Naive thymus-derived CD4-positive, alpha-beta T cell (primary cell): ENCODE measurements at regions not wholly inside any gene's neighbourhood (a gene's known extent, or its start where the extent isn't known, plus 50 kb on each side); places are given as distances from the start of the nearest gene placed in this dataset.

ENCODE experiments used
- ATAC-seq: fragments of 150-1000 bp; cut with Tn5 transposase; 2 replicates; pipeline ENCODE4 v1.10.0; 2021; ENCODE audit warnings: mild to moderate bottlenecking, moderate library complexity
- CTCF ChIA-PET: fragments of 350-600 bp; sonication (Branson Sonifier 250); formaldehyde crosslinking; loops from one replicate; lab custom pipeline; 2021; ENCODE audit warnings: antibody characterized with exemption; lab: Charles Lee
- POLR2A ChIA-PET: fragments of 350-600 bp; sonication (Branson Sonifier 250); formaldehyde crosslinking; loops from one replicate; lab custom pipeline; 2021; ENCODE audit warnings: antibody characterized with exemption, inconsistent platforms; lab: Charles Lee
- DNase-seq, 9 donors: peaks; one replicate each; pipeline versions ENCODE4 v3.0.0 to v3.0.0-alpha.2; 2020 to 2022; ENCODE audit warnings: mixed read lengths in 1 of 9
- H3K27ac ChIP-seq: one replicate; pipeline ENCODE4 v1.7.0; 2013; ENCODE audit warnings: mild to moderate bottlenecking, low read depth, low read length, moderate library complexity
- H3K27me3 ChIP-seq, 2 donors: one replicate each; pipeline ENCODE4 v1.7.0; 2013; ENCODE audit warnings: low read length in 2 of 2, mild to moderate bottlenecking in 2 of 2, moderate library complexity in 2 of 2; ENCODE audit not compliant: control insufficient read depth in 2 of 2, insufficient read depth in 2 of 2
- H3K36me3 ChIP-seq, 3 experiments: 1 replicate in 2 of 3; 2 replicates in 1 of 3; pipeline ENCODE4 v1.7.0; 2013; ENCODE audit warnings: low read length in 3 of 3, mild to moderate bottlenecking in 3 of 3, moderate library complexity in 1 of 3; ENCODE audit not compliant: insufficient read depth in 3 of 3, control insufficient read depth in 2 of 3
- H3K4me1 ChIP-seq, 2 donors: one replicate each; pipeline ENCODE4 v1.7.0; 2013; ENCODE audit warnings: low read length in 2 of 2, mild to moderate bottlenecking in 2 of 2, moderate library complexity in 1 of 2; ENCODE audit not compliant: control insufficient read depth in 2 of 2, insufficient read depth in 2 of 2
- H3K4me3 ChIP-seq: 2 replicates; pipeline ENCODE4 v1.7.0; 2013; ENCODE audit warnings: mild to moderate bottlenecking, low read length
- H3K9me3 ChIP-seq, 3 experiments: 1 replicate in 2 of 3; 2 replicates in 1 of 3; pipeline ENCODE4 v1.7.0; 2013; ENCODE audit warnings: low read length in 3 of 3; ENCODE audit not compliant: control insufficient read depth in 2 of 3
- H3K27ac Mint-ChIP-seq, 9 donors: one replicate each; pipeline ENCODE4 v1.8.0; 2020 to 2022; ENCODE audit warnings: mixed read lengths in 9 of 9, mild to moderate bottlenecking in 8 of 9, moderate library complexity in 5 of 9, inconsistent platforms in 2 of 9
- H3K27me3 Mint-ChIP-seq, 5 donors: one replicate each; pipeline ENCODE4 v1.8.0; 2021 to 2022; ENCODE audit warnings: mixed read lengths in 5 of 5, mild to moderate bottlenecking in 1 of 5
- H3K36me3 Mint-ChIP-seq, 5 donors: one replicate each; pipeline ENCODE4 v1.8.0; 2020 to 2022; ENCODE audit warnings: mixed read lengths in 5 of 5, mild to moderate bottlenecking in 3 of 5, inconsistent platforms in 1 of 5
- H3K4me1 Mint-ChIP-seq, 7 donors: one replicate each; pipeline ENCODE4 v1.8.0; 2020 to 2022; ENCODE audit warnings: mixed read lengths in 7 of 7, mild to moderate bottlenecking in 3 of 7, inconsistent platforms in 1 of 7
- H3K4me3 Mint-ChIP-seq, 10 donors: one replicate each; pipeline ENCODE4 v1.8.0; 2020 to 2022; ENCODE audit warnings: mild to moderate bottlenecking in 10 of 10, mixed read lengths in 10 of 10, moderate library complexity in 6 of 10, inconsistent platforms in 2 of 10
- H3K9me3 Mint-ChIP-seq, 11 donors: one replicate each; pipeline ENCODE4 v1.8.0; 2020 to 2022; ENCODE audit warnings: mixed read lengths in 11 of 11, mild to moderate bottlenecking in 4 of 11, inconsistent platforms in 1 of 11, moderate library complexity in 1 of 11
- intact Hi-C, 2 donors: fragments of 100-400 bp; cut with micrococcal nuclease; formaldehyde crosslinking; loops; one replicate each; pipeline ENCODE4 v1.15.1; 2023

- CTCF ChIA-PET, result no interaction called here
- H3K27me3 Mint-ChIP-seq, result peaks cover 11 to 33% (median 17%) of the 10 kb centered on the region in 5 donors
- H3K4me1 Mint-ChIP-seq, result peaks cover 6 to 24% (median 7%) of the 10 kb centered on the region in 7 donors
- no peaks in the 10 kb centered on the region for H3K4me1 ChIP-seq
- ATAC-seq, result no peak
- intact Hi-C loops, result no loop called here
- no peak for DNase-seq
- H3K27ac Mint-ChIP-seq, result no peak overlapping the region
- H3K9me3 ChIP-seq, result no peaks in the 10 kb centered on the region
- no peaks in the 10 kb centered on the region for H3K36me3 ChIP-seq
- peaks cover 0 to 2% (median 0%) of the 10 kb centered on the region in 11 donors for H3K9me3 Mint-ChIP-seq
- POLR2A ChIA-PET, result no interaction called here
- H3K27me3 ChIP-seq, result no peaks in the 10 kb centered on the region
- H3K27ac ChIP-seq, result no peak overlapping the region
- no peak overlapping the region for H3K4me3 ChIP-seq
- no peaks in the 10 kb centered on the region for H3K36me3 Mint-ChIP-seq
- no peak overlapping the region for H3K4me3 Mint-ChIP-seq
These were observed 258.9 kb downstream of the ABHD5 start for GRCh38 chr3:43949594-43949993.

GRCh38 chr3:43950775-43951174, 260.0 kb downstream of the ABHD5 start:
- POLR2A ChIA-PET, result no interaction called here
- H3K4me1 Mint-ChIP-seq, result peaks cover 6 to 24% (median 7%) of the 10 kb centered on the region in 7 donors
- H3K27me3 Mint-ChIP-seq, result peaks cover 10 to 42% (median 19%) of the 10 kb centered on the region in 5 donors
- Histone ChIP-seq H3K4me3 (no peak overlapping the region), H3K27me3 (no peaks in the 10 kb centered on the region), H3K4me1 (no peaks in the 10 kb centered on the region), H3K27ac (no peak overlapping the region), H3K36me3 (no peaks in the 10 kb centered on the region), H3K9me3 (no peaks in the 10 kb centered on the region)
- H3K36me3 Mint-ChIP-seq, result no peaks in the 10 kb centered on the region
- no peak for ATAC-seq
- H3K4me3 Mint-ChIP-seq, result peak overlapping the region in 2 of 10 donors; percentile 10 to 14
- H3K9me3 Mint-ChIP-seq, result no peaks in the 10 kb centered on the region
- CTCF ChIA-PET, result no interaction called here
- no peak overlapping the region for H3K27ac Mint-ChIP-seq
- intact Hi-C loops, result no loop called here
- peak in 1 of 9 donors; percentile 2 for DNase-seq

GRCh38 chr3:43951813-43952212, 261.1 kb downstream of the ABHD5 start:
- ATAC-seq (no peak), DNase-seq (no peak)
- intact Hi-C loops, result no loop called here
- Mint-ChIP-seq H3K36me3 (no peaks in the 10 kb centered on the region), H3K27ac (no peak overlapping the region), H3K4me3 (no peak overlapping the region), H3K4me1 (peaks cover 6 to 24% (median 7%) of the 10 kb centered on the region in 7 donors), H3K27me3 (peaks cover 1 to 38% (median 11%) of the 10 kb centered on the region in 5 donors), H3K9me3 (no peaks in the 10 kb centered on the region)
- ChIA-PET POLR2A (no interaction called here), CTCF (no interaction called here)
- Histone ChIP-seq H3K36me3 (no peaks in the 10 kb centered on the region), H3K4me1 (no peaks in the 10 kb centered on the region), H3K4me3 (no peak overlapping the region), H3K27ac (no peak overlapping the region), H3K9me3 (no peaks in the 10 kb centered on the region), H3K27me3 (no peaks in the 10 kb centered on the region)

GRCh38 chr3:43953380-43953779, 262.6 kb downstream of the ABHD5 start:
- no peak for ATAC-seq
- intact Hi-C loops, result no loop called here

DNA sequence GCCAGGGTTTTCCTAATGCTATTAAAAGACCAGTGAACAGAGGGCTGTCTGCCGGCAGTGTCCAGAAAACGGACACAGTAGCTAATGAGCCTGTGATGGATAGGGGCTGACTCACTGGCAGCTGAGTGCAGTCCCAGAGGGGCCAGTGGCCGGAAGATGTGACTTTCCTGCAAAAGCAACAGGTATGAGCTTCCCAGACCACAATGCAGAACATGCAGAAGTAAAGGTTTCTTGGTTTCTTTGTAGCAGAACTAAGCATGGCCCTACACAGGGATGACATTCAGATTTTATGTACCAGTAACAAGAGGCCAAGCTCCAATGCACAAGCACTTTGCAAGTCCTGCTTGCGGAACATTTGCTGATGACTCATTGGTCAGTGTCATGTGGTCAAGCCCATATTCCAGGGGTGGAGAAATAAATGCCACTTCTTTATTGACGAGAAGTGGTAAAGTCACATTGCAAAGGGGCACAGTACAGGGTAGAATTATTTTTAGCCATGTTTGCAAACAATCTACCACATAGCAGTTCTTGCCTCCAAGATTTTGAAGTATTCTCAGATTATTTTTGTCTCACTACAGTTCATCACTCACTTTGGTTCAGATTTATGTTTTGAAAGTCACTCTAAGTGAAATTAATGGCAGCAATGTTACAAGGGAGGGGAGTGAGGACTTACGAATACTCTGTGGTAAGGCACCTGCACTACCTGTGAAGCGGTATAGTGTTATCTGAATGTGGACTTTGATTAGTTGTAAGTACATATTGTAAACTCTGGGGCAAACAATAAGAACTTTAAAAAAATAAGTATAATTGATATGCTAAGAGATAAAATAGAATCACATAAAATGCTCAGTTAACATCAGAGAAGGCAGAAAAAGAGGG, 263.3 kb downstream of the ABHD5 start:
- Mint-ChIP-seq H3K27ac (no peak overlapping the region), H3K9me3 (no peaks in the 10 kb centered on the region), H3K4me3 (no peak overlapping the region), H3K36me3 (no peaks in the 10 kb centered on the region), H3K4me1 (peaks cover 6 to 15% (median 7%) of the 10 kb centered on the region in 7 donors), H3K27me3 (peaks cover 0 to 33% (median 7%) of the 10 kb centered on the region in 5 donors)
- ATAC-seq, result no peak
- H3K9me3 ChIP-seq, result no peaks in the 10 kb centered on the region
- no peaks in the 10 kb centered on the region for H3K27me3 ChIP-seq
- ChIA-PET CTCF (no interaction called here), POLR2A (no interaction called here)
- no peaks in the 10 kb centered on the region for H3K4me1 ChIP-seq
- no peak for DNase-seq
- no peak overlapping the region for H3K27ac ChIP-seq
- H3K36me3 ChIP-seq, result no peaks in the 10 kb centered on the region
- no peak overlapping the region for H3K4me3 ChIP-seq
- intact Hi-C loops, result no loop called here

More at GRCh38 chr3:43953380-43953779, 262.6 kb downstream of the ABHD5 start:
- Histone ChIP-seq H3K9me3 (no peaks in the 10 kb centered on the region), H3K27me3 (no peaks in the 10 kb centered on the region), H3K4me1 (no peaks in the 10 kb centered on the region), H3K36me3 (no peaks in the 10 kb centered on the region), H3K4me3 (no peak overlapping the region), H3K27ac (no peak overlapping the region)
- POLR2A ChIA-PET, result no interaction called here
- no peak for DNase-seq
- Mint-ChIP-seq H3K27ac (no peak overlapping the region), H3K4me1 (peaks cover 6 to 16% (median 7%) of the 10 kb centered on the region in 7 donors), H3K4me3 (no peak overlapping the region), H3K27me3 (peaks cover 0 to 30% (median 10%) of the 10 kb centered on the region in 5 donors), H3K9me3 (no peaks in the 10 kb centered on the region), H3K36me3 (no peaks in the 10 kb centered on the region)
- CTCF ChIA-PET, result no interaction called here

DNA sequence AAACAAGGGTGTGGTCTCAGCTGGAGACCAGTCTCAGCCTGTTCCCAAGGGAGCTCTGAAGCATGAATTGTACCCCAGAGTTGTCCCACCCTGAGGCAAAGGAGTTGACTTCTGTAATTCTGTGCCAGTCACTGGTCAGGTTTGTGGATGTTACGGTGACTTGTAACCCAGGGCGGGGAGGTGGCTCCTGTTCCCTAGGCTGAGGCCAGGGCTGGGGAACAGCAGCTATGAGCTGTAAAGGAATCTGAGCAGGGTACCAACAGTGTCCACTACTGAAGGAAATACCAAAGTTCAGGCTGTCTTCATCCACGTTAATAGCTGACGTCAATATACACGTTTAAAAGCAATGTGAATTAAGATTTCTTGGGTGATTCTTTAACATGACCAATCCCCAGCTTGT, 266.2 kb downstream of the ABHD5 start:
- ChIA-PET POLR2A (no interaction called here), CTCF (no interaction called here)
- ATAC-seq (no peak), DNase-seq (no peak)
- Mint-ChIP-seq H3K4me1 (no peaks in the 10 kb centered on the region), H3K9me3 (no peaks in the 10 kb centered on the region), H3K27ac (no peak overlapping the region), H3K27me3 (peaks cover 0 to 31% (median 5%) of the 10 kb centered on the region in 5 donors), H3K36me3 (no peaks in the 10 kb centered on the region), H3K4me3 (no peak overlapping the region)
- Histone ChIP-seq H3K4me3 (no peak overlapping the region), H3K27me3 (no peaks in the 10 kb centered on the region), H3K9me3 (no peaks in the 10 kb centered on the region), H3K4me1 (no peaks in the 10 kb centered on the region), H3K27ac (no peak overlapping the region), H3K36me3 (no peaks in the 10 kb centered on the region)
- intact Hi-C loops, result no loop called here

- H3K27ac Mint-ChIP-seq, result no peak overlapping the region
- H3K4me3 Mint-ChIP-seq, result no peak overlapping the region
- ChIA-PET CTCF (interaction anchor here (0.5 kb wide), 1 partner anchor 1894 kb away, joined by 3 read pairs; no protein-coding TSS in a partner anchor), POLR2A (no interaction called here)
- H3K4me3 ChIP-seq, result no peak overlapping the region
- no peak for DNase-seq
- H3K36me3 ChIP-seq, result no peaks in the 10 kb centered on the region
- H3K27me3 ChIP-seq, result no peaks in the 10 kb centered on the region
- H3K27me3 Mint-ChIP-seq, result peaks cover 0 to 31% (median 5%) of the 10 kb centered on the region in 5 donors
- H3K36me3 Mint-ChIP-seq, result no peaks in the 10 kb centered on the region
- no peaks in the 10 kb centered on the region for H3K9me3 ChIP-seq
- no peak for ATAC-seq
- no peak overlapping the region for H3K27ac ChIP-seq
- H3K4me1 Mint-ChIP-seq, result no peaks in the 10 kb centered on the region
- intact Hi-C loops, result no loop called here
- H3K9me3 Mint-ChIP-seq, result no peaks in the 10 kb centered on the region
- H3K4me1 ChIP-seq, result no peaks in the 10 kb centered on the region
These were observed 266.8 kb downstream of the ABHD5 start for GRCh38 chr3:43957553-43957952.
